ENCODE measurements at regions not wholly inside any gene's neighbourhood (a gene's known extent, or its start where the extent isn't known, plus 50 kb on each side); places are given as distances from the start of the nearest gene placed in this dataset.
A peak's percentile ranks its signal among the peaks of the same experiment; 100 is the strongest.

- Histone ChIP-seq H3K4me1 (ENCODE audit: control insufficient read depth, insufficient read depth, low read length) (no peaks in the 10 kb centered on the region), H3K4me3 (ENCODE audit: low read length) (no peak overlapping the region), H3K27me3 (ENCODE audit: control insufficient read depth, insufficient read depth, low read length) (no peaks in the 10 kb centered on the region), H3K36me3 (ENCODE audit: control insufficient read depth, insufficient read depth, low read length) (no peaks in the 10 kb centered on the region), H3K27ac (ENCODE audit: low read length) (no peak overlapping the region), H3K9me3 (ENCODE audit: control insufficient read depth, insufficient read depth, low read length) (no peaks in the 10 kb centered on the region)
- WGBS (ENCODE audit: insufficient coverage), result 2% methylated on average over 7 of the region's 7 CpGs
- H3K36me3 Mint-ChIP-seq, result no peaks in the 10 kb centered on the region
- intact Hi-C loops (cut with micrococcal nuclease), result loop anchor here (10.0 kb wide), 1 partner anchor 56 kb away; no protein-coding TSS in a partner anchor
- peaks cover 4% of the 10 kb centered on the region in 2 donors for H3K4me1 Mint-ChIP-seq
- DNase-seq (no peak), ATAC-seq (peak in 1 of 3 donors; percentile 39)
- no peak overlapping the region for H3K4me3 Mint-ChIP-seq
- H3K27me3 Mint-ChIP-seq (ENCODE audit: low read depth in 2 of 2), result no peaks in the 10 kb centered on the region
- peaks cover 0 to 2% of the 10 kb centered on the region in 2 donors for H3K9me3 Mint-ChIP-seq
- no peak overlapping the region for H3K27ac Mint-ChIP-seq
- TF ChIP-seq CTCF (IDR thresholded peaks at IDR 0.05), result no peak
Measured at GRCh38 chr20:6868861-6869260, 101.4 kb downstream of the BMP2 start.

GRCh38 chr20:6870559-6870958, 103.1 kb downstream of the BMP2 start:
- peaks cover 0 to 2% of the 10 kb centered on the region in 2 donors for H3K9me3 Mint-ChIP-seq
- no peaks in the 10 kb centered on the region for H3K36me3 ChIP-seq (ENCODE audit: control insufficient read depth, insufficient read depth, low read length)
- no peak for ATAC-seq
- no peak overlapping the region for H3K4me3 ChIP-seq (ENCODE audit: low read length)
- H3K27me3 ChIP-seq (ENCODE audit: control insufficient read depth, insufficient read depth, low read length), result no peaks in the 10 kb centered on the region
- H3K36me3 Mint-ChIP-seq, result no peaks in the 10 kb centered on the region
- intact Hi-C loops (cut with micrococcal nuclease), result no loop called here
- H3K9me3 ChIP-seq (ENCODE audit: control insufficient read depth, insufficient read depth, low read length), result no peaks in the 10 kb centered on the region
- no peak for DNase-seq
- no peak overlapping the region for H3K4me3 Mint-ChIP-seq
- no peak overlapping the region for H3K27ac ChIP-seq (ENCODE audit: low read length)
- H3K27ac Mint-ChIP-seq, result no peak overlapping the region
- 68% methylated on average over 5 of the region's 5 CpGs for WGBS (ENCODE audit: insufficient coverage)
- no peaks in the 10 kb centered on the region for H3K4me1 ChIP-seq (ENCODE audit: control insufficient read depth, insufficient read depth, low read length)
- H3K4me1 Mint-ChIP-seq, result peaks cover 4% of the 10 kb centered on the region in 2 donors
- no peak for TF ChIP-seq CTCF (IDR thresholded peaks at IDR 0.05)
- H3K27me3 Mint-ChIP-seq (ENCODE audit: low read depth in 2 of 2), result no peaks in the 10 kb centered on the region

- 71% methylated on average over 1 of the region's 1 CpG for WGBS (ENCODE audit: insufficient coverage)
- TF ChIP-seq CTCF (IDR thresholded peaks at IDR 0.05), result no peak
Measured at GRCh38 chr20:6877633-6878032, 110.1 kb downstream of the BMP2 start.

GRCh38 chr20:6882561-6883291, 115.2 kb downstream of the BMP2 start:
- WGBS (ENCODE audit: insufficient coverage), result 87% methylated on average over 3 of the region's 4 CpGs
- no peaks in the 10 kb centered on the region for H3K27me3 Mint-ChIP-seq (ENCODE audit: low read depth in 2 of 2)
- Histone ChIP-seq H3K27me3 (ENCODE audit: control insufficient read depth, insufficient read depth, low read length) (no peaks in the 10 kb centered on the region), H3K27ac (ENCODE audit: low read length) (no peak overlapping the region), H3K4me3 (ENCODE audit: low read length) (no peak overlapping the region), H3K9me3 (ENCODE audit: control insufficient read depth, insufficient read depth, low read length) (no peaks in the 10 kb centered on the region), H3K36me3 (ENCODE audit: control insufficient read depth, insufficient read depth, low read length) (no peaks in the 10 kb centered on the region), H3K4me1 (ENCODE audit: control insufficient read depth, insufficient read depth, low read length) (no peaks in the 10 kb centered on the region)
- ATAC-seq (no peak), DNase-seq (no peak)
- H3K27ac Mint-ChIP-seq, result no peak overlapping the region
- H3K9me3 Mint-ChIP-seq, result peaks cover 6 to 9% of the 10 kb centered on the region in 2 donors
- no peaks in the 10 kb centered on the region for H3K36me3 Mint-ChIP-seq
- intact Hi-C loops (cut with micrococcal nuclease), result no loop called here
- H3K4me3 Mint-ChIP-seq, result no peak overlapping the region
- no peak for TF ChIP-seq CTCF (IDR thresholded peaks at IDR 0.05)
- no peaks in the 10 kb centered on the region for H3K4me1 Mint-ChIP-seq

More at GRCh38 chr20:6877633-6878032, 110.1 kb downstream of the BMP2 start:
- no peak for DNase-seq
- H3K4me1 ChIP-seq (ENCODE audit: control insufficient read depth, insufficient read depth, low read length), result no peaks in the 10 kb centered on the region
- Mint-ChIP-seq H3K27ac (no peak overlapping the region), H3K36me3 (no peaks in the 10 kb centered on the region), H3K4me1 (no peaks in the 10 kb centered on the region), H3K4me3 (no peak overlapping the region), H3K9me3 (peaks cover 0 to 3% of the 10 kb centered on the region in 2 donors), H3K27me3 (ENCODE audit: low read depth in 2 of 2) (no peaks in the 10 kb centered on the region)
- intact Hi-C loops (cut with micrococcal nuclease), result no loop called here
- no peaks in the 10 kb centered on the region for H3K36me3 ChIP-seq (ENCODE audit: control insufficient read depth, insufficient read depth, low read length)
- no peak for ATAC-seq
- H3K27ac ChIP-seq (ENCODE audit: low read length), result no peak overlapping the region
- no peaks in the 10 kb centered on the region for H3K27me3 ChIP-seq (ENCODE audit: control insufficient read depth, insufficient read depth, low read length)
- no peak overlapping the region for H3K4me3 ChIP-seq (ENCODE audit: low read length)
- no peaks in the 10 kb centered on the region for H3K9me3 ChIP-seq (ENCODE audit: control insufficient read depth, insufficient read depth, low read length)

Measured in natural killer cell (primary cell).